ENCODE measurements at regions not wholly inside any gene's neighbourhood (a gene's known extent, or its start where the extent isn't known, plus 50 kb on each side); places are given as distances from the start of the nearest gene placed in this dataset.

- TF ChIP-seq EZH2phosphoT487 (IDR thresholded peaks at IDR 0.05; ENCODE audit: borderline replicate concordance) (no peak), CTCF (conservative IDR thresholded peaks at IDR 0.05; ENCODE audit: low read length) (no peak)
- Histone ChIP-seq H3K27me3 (ENCODE audit: insufficient read depth, low read length, poor library complexity, severe bottlenecking) (no peaks in the 10 kb centered on the region), H3K4me1 (ENCODE audit: insufficient read depth, low read length, poor library complexity, severe bottlenecking) (no peaks in the 10 kb centered on the region), H3K9ac (ENCODE audit: low read depth, low read length, poor library complexity, severe bottlenecking) (no peak overlapping the region), H3K36me3 (ENCODE audit: insufficient read depth, low read length) (no peaks in the 10 kb centered on the region), H3K79me2 (ENCODE audit: insufficient read depth, low read length) (no peaks in the 10 kb centered on the region), H3F3A (ENCODE audit: low read depth) (no peaks in the 10 kb centered on the region), H3K9me2 (replicated peaks; ENCODE audit: low read depth, low read length) (no peaks in the 10 kb centered on the region), H3K9me3 (ENCODE audit: insufficient read depth, low read depth, low read length) (peaks cover 28% of the 10 kb centered on the region; the same call in 1 of the 2 replicates), H4K20me1 (ENCODE audit: insufficient read depth, low read length, poor library complexity, severe bottlenecking) (no peaks in the 10 kb centered on the region), H3K4me2 (ENCODE audit: low read depth, low read length, poor library complexity, severe bottlenecking) (no peak overlapping the region), H3K4me3 (ENCODE audit: low read length, poor library complexity, severe bottlenecking) (no peak overlapping the region), H2AFZ (ENCODE audit: low read length) (no peak overlapping the region)
Measured at GRCh38 chr15:25240461-25241021, 198.3 kb downstream of the UBE3A start.

GRCh38 chr15:25241241-25241801 is 197.5 kb downstream of the UBE3A start:
- Histone ChIP-seq H3K9me3 (ENCODE audit: insufficient read depth, low read depth, low read length) (peaks cover 27% of the 10 kb centered on the region; the same call in 1 of the 2 replicates), H3K4me2 (ENCODE audit: low read depth, low read length, poor library complexity, severe bottlenecking) (no peak overlapping the region)
- TF ChIP-seq CTCF (conservative IDR thresholded peaks at IDR 0.05; ENCODE audit: low read length), result no peak
- no peak for TF ChIP-seq EZH2phosphoT487 (IDR thresholded peaks at IDR 0.05; ENCODE audit: borderline replicate concordance)

GRCh38 chr15:25242166-25242879 is 196.5 kb downstream of the UBE3A start:
- Histone ChIP-seq H3K27me3 (ENCODE audit: insufficient read depth, low read length, poor library complexity, severe bottlenecking) (no peaks in the 10 kb centered on the region), H3K9me3 (ENCODE audit: insufficient read depth, low read depth, low read length) (peaks cover 19% of the 10 kb centered on the region; the same call in 1 of the 2 replicates), H3F3A (ENCODE audit: low read depth) (no peaks in the 10 kb centered on the region), H3K36me3 (ENCODE audit: insufficient read depth, low read length) (no peaks in the 10 kb centered on the region), H3K4me3 (ENCODE audit: low read length, poor library complexity, severe bottlenecking) (no peak overlapping the region), H3K9me2 (replicated peaks; ENCODE audit: low read depth, low read length) (no peaks in the 10 kb centered on the region), H4K20me1 (ENCODE audit: insufficient read depth, low read length, poor library complexity, severe bottlenecking) (no peaks in the 10 kb centered on the region), H3K4me2 (ENCODE audit: low read depth, low read length, poor library complexity, severe bottlenecking) (no peak overlapping the region), H3K9ac (ENCODE audit: low read depth, low read length, poor library complexity, severe bottlenecking) (no peak overlapping the region), H3K79me2 (ENCODE audit: insufficient read depth, low read length) (no peaks in the 10 kb centered on the region), H3K4me1 (ENCODE audit: insufficient read depth, low read length, poor library complexity, severe bottlenecking) (no peaks in the 10 kb centered on the region), H2AFZ (ENCODE audit: low read length) (no peak overlapping the region)
- TF ChIP-seq EZH2phosphoT487 (IDR thresholded peaks at IDR 0.05; ENCODE audit: borderline replicate concordance) (no peak), CTCF (conservative IDR thresholded peaks at IDR 0.05; ENCODE audit: low read length) (no peak)

More at GRCh38 chr15:25241241-25241801, 197.5 kb downstream of the UBE3A start:
- Histone ChIP-seq H3K9me2 (replicated peaks; ENCODE audit: low read depth, low read length) (no peaks in the 10 kb centered on the region), H3F3A (ENCODE audit: low read depth) (no peaks in the 10 kb centered on the region), H3K4me3 (ENCODE audit: low read length, poor library complexity, severe bottlenecking) (no peak overlapping the region), H3K4me1 (ENCODE audit: insufficient read depth, low read length, poor library complexity, severe bottlenecking) (no peaks in the 10 kb centered on the region), H3K36me3 (ENCODE audit: insufficient read depth, low read length) (no peaks in the 10 kb centered on the region), H3K79me2 (ENCODE audit: insufficient read depth, low read length) (no peaks in the 10 kb centered on the region), H3K9ac (ENCODE audit: low read depth, low read length, poor library complexity, severe bottlenecking) (no peak overlapping the region), H3K27me3 (ENCODE audit: insufficient read depth, low read length, poor library complexity, severe bottlenecking) (no peaks in the 10 kb centered on the region), H2AFZ (ENCODE audit: low read length) (no peak overlapping the region), H4K20me1 (ENCODE audit: insufficient read depth, low read length, poor library complexity, severe bottlenecking) (no peaks in the 10 kb centered on the region)
